Ishikawa (cell line): ENCODE measurements at regions not wholly inside any gene's neighbourhood (a gene's known extent, or its start where the extent isn't known, plus 50 kb on each side); places are given as distances from the start of the nearest gene placed in this dataset.

Source experiments
- CEBPB ChIP-seq: IDR thresholded peaks from 2 replicates; pipeline ENCODE4 v1.6.1; 2012
- CREB1 ChIP-seq: IDR thresholded peaks from 2 replicates; pipeline ENCODE4 v1.6.1; 2012; ENCODE audit warnings: low read depth
- EGR1 ChIP-seq: IDR thresholded peaks from 2 replicates; pipeline ENCODE4 v1.6.1; 2012
- EP300 ChIP-seq: IDR thresholded peaks from 2 replicates; pipeline ENCODE4 v1.6.1; 2012; ENCODE audit warnings: borderline replicate concordance
- FOXM1 ChIP-seq: IDR thresholded peaks from 2 replicates; pipeline ENCODE4 v1.6.1; 2012; ENCODE audit warnings: low read depth, borderline replicate concordance
- NFIC ChIP-seq: IDR thresholded peaks from 2 replicates; pipeline ENCODE4 v1.6.1; 2012
- RAD21 ChIP-seq: IDR thresholded peaks from 2 replicates; pipeline ENCODE4 v1.6.1; 2012; ENCODE audit warnings: low read depth
- TAF1 ChIP-seq: IDR thresholded peaks from 2 replicates; pipeline ENCODE4 v1.6.1; 2012; ENCODE audit warnings: low read depth, mild to moderate bottlenecking
- TCF12 ChIP-seq: IDR thresholded peaks from 2 replicates; pipeline ENCODE4 v1.6.1; 2012; ENCODE audit warnings: low read depth
- TEAD4 ChIP-seq: IDR thresholded peaks from 2 replicates; pipeline ENCODE4 v1.6.1; 2012
- YY1 ChIP-seq: IDR thresholded peaks from 2 replicates; pipeline ENCODE4 v1.6.1; 2012; ENCODE audit warnings: low read depth
- ZBTB7A ChIP-seq: IDR thresholded peaks from 2 replicates; pipeline ENCODE4 v1.6.1; 2012; ENCODE audit warnings: low read depth
- TF ChIP-seq, protein P1 (sequence below): IDR thresholded peaks from 2 replicates; pipeline ENCODE4 v1.6.1; 2012
- TF ChIP-seq, protein P2 (sequence below): IDR thresholded peaks from 2 replicates; pipeline ENCODE4 v1.6.1; 2012
- TF ChIP-seq, protein P3 (sequence below): IDR thresholded peaks from 2 replicates; pipeline ENCODE4 v1.6.1; 2012; ENCODE audit warnings: low read depth, mild to moderate bottlenecking

DNA sequence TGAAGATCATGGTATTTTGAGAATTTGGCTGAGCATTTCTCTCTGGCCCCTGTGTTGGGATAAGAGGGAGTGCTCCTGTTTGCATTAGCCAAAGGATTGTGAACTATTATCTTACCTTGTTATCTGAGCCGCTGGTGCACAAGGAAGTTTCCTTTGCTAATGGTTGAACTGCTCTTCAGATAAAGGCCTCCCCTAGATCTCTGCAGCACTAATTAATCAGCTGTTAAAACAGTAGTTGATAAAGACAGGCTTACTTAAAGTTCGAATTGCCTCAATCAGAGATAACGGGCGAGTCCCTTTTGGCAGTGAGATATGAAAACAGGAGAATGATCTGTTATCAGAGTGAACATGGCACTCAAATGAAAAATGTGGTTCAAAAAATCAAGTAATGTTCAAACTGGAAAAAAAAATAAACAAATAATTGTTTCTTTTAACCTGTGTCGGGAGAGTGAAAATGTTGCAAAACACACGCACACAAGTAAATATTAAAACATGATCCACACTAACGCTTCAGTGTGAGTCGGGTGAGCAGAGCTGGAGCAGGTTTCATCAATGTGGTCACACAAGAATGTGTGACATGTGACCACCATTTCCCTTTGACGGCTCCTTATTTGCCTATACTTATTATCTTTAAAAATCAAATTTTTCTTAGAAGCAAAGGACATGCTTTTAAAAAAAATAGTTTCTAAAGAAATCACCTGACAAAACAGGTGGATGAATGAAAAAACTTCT, 469.1 kb downstream of the SOX2 start:
- TF ChIP-seq RAD21 (no peak), YY1 (no peak), CEBPB (no peak), EGR1 (no peak), ZBTB7A (no peak), TAF1 (no peak), TCF12 (no peak), CREB1 (no peak), EP300 (no peak), FOXM1 (no peak), TEAD4 (no peak), NFIC (no peak)
- TF ChIP-seq, protein P1, sequence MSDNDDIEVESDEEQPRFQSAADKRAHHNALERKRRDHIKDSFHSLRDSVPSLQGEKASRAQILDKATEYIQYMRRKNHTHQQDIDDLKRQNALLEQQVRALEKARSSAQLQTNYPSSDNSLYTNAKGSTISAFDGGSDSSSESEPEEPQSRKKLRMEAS: no peak
- TF ChIP-seq, protein P2, sequence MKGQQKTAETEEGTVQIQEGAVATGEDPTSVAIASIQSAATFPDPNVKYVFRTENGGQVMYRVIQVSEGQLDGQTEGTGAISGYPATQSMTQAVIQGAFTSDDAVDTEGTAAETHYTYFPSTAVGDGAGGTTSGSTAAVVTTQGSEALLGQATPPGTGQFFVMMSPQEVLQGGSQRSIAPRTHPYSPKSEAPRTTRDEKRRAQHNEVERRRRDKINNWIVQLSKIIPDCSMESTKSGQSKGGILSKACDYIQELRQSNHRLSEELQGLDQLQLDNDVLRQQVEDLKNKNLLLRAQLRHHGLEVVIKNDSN: no peak
- TF ChIP-seq, protein P3, sequence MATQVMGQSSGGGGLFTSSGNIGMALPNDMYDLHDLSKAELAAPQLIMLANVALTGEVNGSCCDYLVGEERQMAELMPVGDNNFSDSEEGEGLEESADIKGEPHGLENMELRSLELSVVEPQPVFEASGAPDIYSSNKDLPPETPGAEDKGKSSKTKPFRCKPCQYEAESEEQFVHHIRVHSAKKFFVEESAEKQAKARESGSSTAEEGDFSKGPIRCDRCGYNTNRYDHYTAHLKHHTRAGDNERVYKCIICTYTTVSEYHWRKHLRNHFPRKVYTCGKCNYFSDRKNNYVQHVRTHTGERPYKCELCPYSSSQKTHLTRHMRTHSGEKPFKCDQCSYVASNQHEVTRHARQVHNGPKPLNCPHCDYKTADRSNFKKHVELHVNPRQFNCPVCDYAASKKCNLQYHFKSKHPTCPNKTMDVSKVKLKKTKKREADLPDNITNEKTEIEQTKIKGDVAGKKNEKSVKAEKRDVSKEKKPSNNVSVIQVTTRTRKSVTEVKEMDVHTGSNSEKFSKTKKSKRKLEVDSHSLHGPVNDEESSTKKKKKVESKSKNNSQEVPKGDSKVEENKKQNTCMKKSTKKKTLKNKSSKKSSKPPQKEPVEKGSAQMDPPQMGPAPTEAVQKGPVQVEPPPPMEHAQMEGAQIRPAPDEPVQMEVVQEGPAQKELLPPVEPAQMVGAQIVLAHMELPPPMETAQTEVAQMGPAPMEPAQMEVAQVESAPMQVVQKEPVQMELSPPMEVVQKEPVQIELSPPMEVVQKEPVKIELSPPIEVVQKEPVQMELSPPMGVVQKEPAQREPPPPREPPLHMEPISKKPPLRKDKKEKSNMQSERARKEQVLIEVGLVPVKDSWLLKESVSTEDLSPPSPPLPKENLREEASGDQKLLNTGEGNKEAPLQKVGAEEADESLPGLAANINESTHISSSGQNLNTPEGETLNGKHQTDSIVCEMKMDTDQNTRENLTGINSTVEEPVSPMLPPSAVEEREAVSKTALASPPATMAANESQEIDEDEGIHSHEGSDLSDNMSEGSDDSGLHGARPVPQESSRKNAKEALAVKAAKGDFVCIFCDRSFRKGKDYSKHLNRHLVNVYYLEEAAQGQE: no peak

DNA sequence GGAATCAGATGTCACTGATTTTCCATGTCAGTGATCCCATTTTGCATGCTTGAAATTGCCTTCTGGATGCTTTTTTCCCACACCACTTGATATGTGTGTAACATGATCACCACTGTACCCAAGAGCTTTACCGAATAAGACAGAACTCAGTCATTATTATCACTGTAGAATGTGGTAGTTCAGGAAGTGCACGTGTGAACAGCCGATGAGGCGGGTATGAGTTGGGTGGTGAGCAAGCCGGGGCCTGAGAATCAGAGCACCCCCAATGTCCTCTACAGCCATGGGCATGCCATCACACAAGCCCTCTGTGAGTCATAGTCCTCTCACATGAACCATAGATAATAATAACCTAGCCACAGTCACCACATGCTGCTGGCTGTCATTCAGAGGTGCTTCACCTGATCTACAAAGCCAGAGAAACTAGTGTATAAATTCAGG, 470.8 kb downstream of the SOX2 start:
- TF ChIP-seq, protein P3: no peak
- TF ChIP-seq, protein P2: no peak
- no peak for TF ChIP-seq TCF12
- TF ChIP-seq RAD21: no peak
- TF ChIP-seq ZBTB7A: no peak
- TF ChIP-seq TEAD4: no peak
- TF ChIP-seq, protein P1: no peak
- TF ChIP-seq TAF1: no peak
- no peak for TF ChIP-seq EGR1
- TF ChIP-seq NFIC: no peak
- TF ChIP-seq EP300: no peak
- no peak for TF ChIP-seq FOXM1
- no peak for TF ChIP-seq CREB1

DNA sequence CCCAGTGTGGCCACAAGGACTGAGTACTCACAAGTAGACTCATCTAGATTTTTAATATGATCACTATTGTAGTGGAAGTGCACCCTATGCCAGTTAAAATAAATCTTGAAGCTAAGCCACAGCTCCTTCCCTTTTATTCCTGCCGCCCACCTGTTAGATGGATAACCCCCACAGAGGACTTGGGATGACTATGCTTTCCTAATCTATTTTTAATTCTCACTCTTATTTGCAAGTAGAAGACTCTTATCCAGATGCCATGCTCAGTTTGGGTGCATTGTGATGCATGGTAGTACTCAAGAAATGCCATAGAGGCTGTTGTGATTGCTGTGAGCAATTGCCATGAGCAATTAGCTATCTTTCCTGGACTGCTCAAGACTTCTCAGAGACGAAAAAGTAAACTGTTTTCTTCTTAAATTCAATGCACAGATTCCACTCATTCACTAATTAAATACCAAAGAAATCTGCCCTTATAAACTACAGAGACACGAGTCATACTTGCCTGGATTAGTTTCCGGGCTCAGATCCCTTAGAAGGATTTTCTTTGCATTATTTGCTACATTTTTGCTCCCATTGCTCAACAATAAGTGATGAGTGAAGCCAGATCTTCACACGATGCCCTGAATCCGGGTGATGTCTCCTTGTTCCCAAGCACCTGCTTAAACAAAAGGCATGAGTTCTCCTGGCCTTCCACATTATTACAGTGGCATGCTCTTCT, 472.1 kb downstream of the SOX2 start:
- TF ChIP-seq CEBPB: no peak
- no peak for TF ChIP-seq FOXM1
- TF ChIP-seq, protein P1: no peak
- TF ChIP-seq, protein P3: no peak
- TF ChIP-seq EP300: no peak
- TF ChIP-seq, protein P2: no peak
- no peak for TF ChIP-seq TEAD4
- TF ChIP-seq RAD21: no peak
- no peak for TF ChIP-seq YY1
- no peak for TF ChIP-seq TCF12
- no peak for TF ChIP-seq TAF1
- no peak for TF ChIP-seq ZBTB7A
- TF ChIP-seq NFIC: no peak
- no peak for TF ChIP-seq CREB1
- TF ChIP-seq EGR1: no peak
